ENCODE measurements at regions not wholly inside any gene's neighbourhood (a gene's known extent, or its start where the extent isn't known, plus 50 kb on each side); places are given as distances from the start of the nearest gene placed in this dataset.

GRCh38 chr10:120177330-120177729 lies 279.7 kb upstream of the PLPP4 start:
- POLR2A ChIA-PET, result no interaction called here
- no peak for ATAC-seq (ENCODE audit: low read depth)
- Histone ChIP-seq H2AFZ (ENCODE audit: insufficient read depth, low read depth, low read length, poor library complexity, severe bottlenecking) (no peak overlapping the region), H3K79me2 (ENCODE audit: control insufficient read depth, insufficient read depth, low read length) (no peaks in the 10 kb centered on the region), H3K4me1 (ENCODE audit: control insufficient read depth in 2 of 2, insufficient read depth in 2 of 2, low read length in 2 of 2) (no peaks in the 10 kb centered on the region), H3K36me3 (replicated peaks in 1 of 2; ENCODE audit: control extremely low read depth in 1 of 2, control insufficient read depth in 1 of 2, extremely low read depth in 1 of 2, insufficient read depth in 2 of 2, low read length in 1 of 2) (no peaks in the 10 kb centered on the region), H3K4me3 (ENCODE audit: control extremely low read depth in 1 of 5, extremely low read depth in 1 of 5, insufficient read depth in 1 of 5, low read depth in 2 of 5, low read length in 4 of 5) (no peak overlapping the region), H3K4me2 (replicated peaks; ENCODE audit: low read depth, low read length, poor library complexity, severe bottlenecking) (no peak overlapping the region), H3K9ac (ENCODE audit: low read length) (no peak overlapping the region), H3K27ac (ENCODE audit: low read length in 2 of 2) (no peak overlapping the region), H3K27me3 (replicated peaks in 1 of 4; ENCODE audit: control extremely low read depth in 1 of 4, control insufficient read depth in 3 of 4, insufficient read depth in 4 of 4, low read length in 3 of 4) (peaks cover 0 to 2% (median 0%) of the 10 kb centered on the region in 4 experiments), H3K9me3 (ENCODE audit: control extremely low read depth in 1 of 3, control insufficient read depth in 2 of 3, insufficient read depth in 1 of 3, low read length in 2 of 3) (no peaks in the 10 kb centered on the region), H4K20me1 (ENCODE audit: control insufficient read depth, insufficient read depth, low read length, poor library complexity, severe bottlenecking) (no peaks in the 10 kb centered on the region)
- intact Hi-C loops (cut with micrococcal nuclease), result no loop called here
- DNase-seq, result no peak
- Mint-ChIP-seq H3K4me3 (no peak overlapping the region), H3K27ac (no peak overlapping the region), H3K4me1 (no peaks in the 10 kb centered on the region), H3K9me3 (ENCODE audit: insufficient read depth) (no peaks in the 10 kb centered on the region), H3K27me3 (peaks cover 5% of the 10 kb centered on the region)
- TF ChIP-seq EZH2 (IDR thresholded peaks at IDR 0.05; ENCODE audit: borderline replicate concordance, insufficient read depth, low read depth, low read length, poor library complexity, severe bottlenecking) (no peak), CTCF (IDR thresholded peaks at IDR 0.05) (no peak)
- CTCF ChIA-PET, result no interaction called here
- whole genome bisulfite sequencing (ENCODE audit: insufficient coverage), result 94% methylated on average over 6 of the region's 10 CpGs

GRCh38 chr10:120180160-120180559 lies 276.9 kb upstream of the PLPP4 start:
- H2AFZ ChIP-seq (ENCODE audit: insufficient read depth, low read depth, low read length, poor library complexity, severe bottlenecking), result no peak overlapping the region
- no peak for ATAC-seq (ENCODE audit: low read depth)
- H3K4me2 ChIP-seq (replicated peaks; ENCODE audit: low read depth, low read length, poor library complexity, severe bottlenecking), result no peak overlapping the region
- peaks cover 5% of the 10 kb centered on the region for H3K27me3 Mint-ChIP-seq
- CTCF ChIA-PET, result no interaction called here
- no peaks in the 10 kb centered on the region for H3K4me1 ChIP-seq (ENCODE audit: control insufficient read depth in 2 of 2, insufficient read depth in 2 of 2, low read length in 2 of 2)
- H4K20me1 ChIP-seq (ENCODE audit: control insufficient read depth, insufficient read depth, low read length, poor library complexity, severe bottlenecking), result no peaks in the 10 kb centered on the region
- H3K9me3 ChIP-seq (ENCODE audit: control extremely low read depth in 1 of 3, control insufficient read depth in 2 of 3, insufficient read depth in 1 of 3, low read length in 2 of 3), result no peaks in the 10 kb centered on the region
- no peaks in the 10 kb centered on the region for H3K79me2 ChIP-seq (ENCODE audit: control insufficient read depth, insufficient read depth, low read length)
- no peak for TF ChIP-seq CTCF (IDR thresholded peaks at IDR 0.05)
- TF ChIP-seq EZH2 (IDR thresholded peaks at IDR 0.05; ENCODE audit: borderline replicate concordance, insufficient read depth, low read depth, low read length, poor library complexity, severe bottlenecking), result no peak
- no peaks in the 10 kb centered on the region for H3K36me3 ChIP-seq (replicated peaks in 1 of 2; ENCODE audit: control extremely low read depth in 1 of 2, control insufficient read depth in 1 of 2, extremely low read depth in 1 of 2, insufficient read depth in 2 of 2, low read length in 1 of 2)
- intact Hi-C loops (cut with micrococcal nuclease), result no loop called here
- no peaks in the 10 kb centered on the region for H3K4me1 Mint-ChIP-seq
- H3K9me3 Mint-ChIP-seq (ENCODE audit: insufficient read depth), result no peaks in the 10 kb centered on the region
- WGBS (ENCODE audit: insufficient coverage), result 79% methylated on average over 3 of the region's 3 CpGs
- no peak overlapping the region for H3K27ac ChIP-seq (ENCODE audit: low read length in 2 of 2)
- POLR2A ChIA-PET, result no interaction called here
- no peak overlapping the region for H3K27ac Mint-ChIP-seq
- H3K27me3 ChIP-seq (replicated peaks in 1 of 4; ENCODE audit: control extremely low read depth in 1 of 4, control insufficient read depth in 3 of 4, insufficient read depth in 4 of 4, low read length in 3 of 4), result no peaks in the 10 kb centered on the region
- H3K9ac ChIP-seq (ENCODE audit: low read length), result no peak overlapping the region
- no peak overlapping the region for H3K4me3 ChIP-seq (ENCODE audit: control extremely low read depth in 1 of 5, extremely low read depth in 1 of 5, insufficient read depth in 1 of 5, low read depth in 2 of 5, low read length in 4 of 5)
- H3K4me3 Mint-ChIP-seq, result no peak overlapping the region
- no peak for DNase-seq
